VCaP (cell line): ENCODE measurements at regions not wholly inside any gene's neighbourhood (a gene's known extent, or its start where the extent isn't known, plus 50 kb on each side); places are given as distances from the start of the nearest gene placed in this dataset.

Experiments
- H3K27ac ChIP-seq: fragments of 450-650 bp; 2 replicates; pipeline ENCODE4 v1.5.1; 2017
- TF ChIP-seq, protein P1 (sequence below): fragments of 450-650 bp; conservative IDR thresholded peaks from 2 replicates; pipeline ENCODE4 v1.5.1; 2017; ENCODE audit warnings: mild to moderate bottlenecking, moderate library complexity

DNA sequence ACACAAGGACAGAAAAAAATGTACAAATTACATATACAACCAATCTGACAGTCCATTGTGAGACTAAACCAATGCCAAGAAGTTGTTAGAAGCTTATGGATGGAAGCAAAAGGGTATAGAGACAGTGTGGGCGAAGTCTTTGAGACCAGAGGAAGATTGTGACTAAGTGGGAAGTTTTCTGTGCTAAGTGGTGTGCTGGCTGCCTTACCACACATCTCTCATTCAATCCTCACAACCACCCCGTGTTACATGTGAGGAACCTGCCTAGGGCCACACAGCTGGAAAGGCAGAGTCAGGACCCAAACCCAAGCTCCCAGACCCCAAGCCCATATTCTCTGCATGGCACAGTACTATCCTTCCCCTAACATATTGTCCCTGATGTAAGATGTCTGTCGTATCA lies 53.5 kb upstream of the DUSP10 start:
- no peak overlapping the region for H3K27ac ChIP-seq
- TF ChIP-seq, protein P1, sequence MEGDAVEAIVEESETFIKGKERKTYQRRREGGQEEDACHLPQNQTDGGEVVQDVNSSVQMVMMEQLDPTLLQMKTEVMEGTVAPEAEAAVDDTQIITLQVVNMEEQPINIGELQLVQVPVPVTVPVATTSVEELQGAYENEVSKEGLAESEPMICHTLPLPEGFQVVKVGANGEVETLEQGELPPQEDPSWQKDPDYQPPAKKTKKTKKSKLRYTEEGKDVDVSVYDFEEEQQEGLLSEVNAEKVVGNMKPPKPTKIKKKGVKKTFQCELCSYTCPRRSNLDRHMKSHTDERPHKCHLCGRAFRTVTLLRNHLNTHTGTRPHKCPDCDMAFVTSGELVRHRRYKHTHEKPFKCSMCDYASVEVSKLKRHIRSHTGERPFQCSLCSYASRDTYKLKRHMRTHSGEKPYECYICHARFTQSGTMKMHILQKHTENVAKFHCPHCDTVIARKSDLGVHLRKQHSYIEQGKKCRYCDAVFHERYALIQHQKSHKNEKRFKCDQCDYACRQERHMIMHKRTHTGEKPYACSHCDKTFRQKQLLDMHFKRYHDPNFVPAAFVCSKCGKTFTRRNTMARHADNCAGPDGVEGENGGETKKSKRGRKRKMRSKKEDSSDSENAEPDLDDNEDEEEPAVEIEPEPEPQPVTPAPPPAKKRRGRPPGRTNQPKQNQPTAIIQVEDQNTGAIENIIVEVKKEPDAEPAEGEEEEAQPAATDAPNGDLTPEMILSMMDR = no peak

DNA sequence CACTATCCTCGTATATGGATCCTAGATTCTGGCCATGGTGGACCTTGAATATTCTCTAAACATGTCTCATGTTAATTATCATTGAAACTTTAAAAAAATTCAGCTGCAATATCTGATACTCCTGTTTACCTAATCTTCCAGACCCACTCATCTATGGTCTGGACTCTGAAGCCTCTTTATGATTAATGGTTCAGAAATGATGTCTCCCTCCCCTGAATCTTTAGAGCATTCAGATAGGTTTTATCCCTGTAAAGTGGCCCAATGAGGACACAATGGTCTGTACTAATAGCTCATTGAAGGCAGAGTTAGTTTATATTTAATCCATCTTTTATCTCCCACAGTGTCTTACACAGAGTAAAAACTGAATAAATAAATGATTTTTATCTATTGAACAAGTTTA lies 53.0 kb upstream of the DUSP10 start:
- no peak overlapping the region for H3K27ac ChIP-seq
- TF ChIP-seq, protein P1 = no peak

DNA sequence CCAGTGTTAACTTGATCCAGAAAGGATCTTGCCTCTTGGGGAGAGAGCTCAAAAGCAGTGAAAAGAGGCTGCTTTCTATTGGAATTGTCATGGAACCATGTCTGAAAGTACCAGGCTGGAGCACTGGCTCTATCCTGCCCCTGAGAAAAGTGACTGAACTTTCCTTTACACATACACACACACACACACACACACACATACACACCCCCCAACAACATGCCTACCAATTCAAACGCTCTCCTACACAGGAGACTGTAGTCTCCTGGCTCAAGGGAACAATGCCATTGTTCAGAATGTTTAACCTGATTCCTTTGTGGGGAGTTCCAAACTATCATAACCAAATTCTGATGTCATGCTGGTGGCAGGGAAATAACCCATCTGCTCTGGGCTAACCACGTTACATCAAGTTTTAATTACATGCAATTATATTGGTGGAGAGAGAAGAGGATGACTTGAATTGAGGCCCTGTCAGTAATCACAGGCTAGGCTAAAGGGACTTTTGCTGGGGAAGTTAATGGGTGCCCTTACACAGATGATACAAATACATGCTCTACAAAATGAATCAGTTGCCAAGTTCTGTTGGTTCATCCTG lies 52.3 kb upstream of the DUSP10 start:
- TF ChIP-seq, protein P1 = no peak
- H3K27ac ChIP-seq = no peak overlapping the region

DNA sequence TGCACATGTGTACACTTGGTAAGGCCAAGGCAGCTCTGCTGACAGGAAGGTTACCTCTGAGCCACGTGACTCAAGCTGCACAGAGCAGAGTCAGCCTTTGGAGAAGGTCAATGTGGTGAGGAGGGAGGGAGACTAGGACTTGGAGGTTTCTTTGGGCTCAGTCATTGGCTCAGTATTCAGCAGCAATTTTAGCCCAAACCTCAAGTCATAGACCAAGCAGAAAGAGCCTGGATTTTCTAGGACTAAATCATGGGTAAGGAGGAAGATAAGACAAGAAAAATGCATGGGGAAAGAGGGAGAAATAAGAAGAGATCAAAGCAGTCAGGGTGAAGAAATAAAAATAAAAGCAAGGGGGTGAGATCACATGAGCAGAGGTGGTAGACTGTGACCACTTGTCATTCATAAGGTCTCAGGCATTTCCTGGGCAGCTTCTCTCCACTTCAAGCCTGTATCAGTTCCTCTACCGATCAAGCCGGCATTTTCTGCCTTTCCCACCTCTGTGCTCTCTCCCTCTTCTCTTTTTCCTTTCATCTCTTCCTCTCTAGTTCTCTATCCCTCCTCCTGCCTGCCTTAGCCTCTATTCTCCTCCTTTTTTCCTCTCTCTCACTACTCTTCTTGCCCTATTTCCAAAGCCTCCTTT lies 51.7 kb upstream of the DUSP10 start:
- TF ChIP-seq, protein P1 = no peak
- no peak overlapping the region for H3K27ac ChIP-seq

DNA sequence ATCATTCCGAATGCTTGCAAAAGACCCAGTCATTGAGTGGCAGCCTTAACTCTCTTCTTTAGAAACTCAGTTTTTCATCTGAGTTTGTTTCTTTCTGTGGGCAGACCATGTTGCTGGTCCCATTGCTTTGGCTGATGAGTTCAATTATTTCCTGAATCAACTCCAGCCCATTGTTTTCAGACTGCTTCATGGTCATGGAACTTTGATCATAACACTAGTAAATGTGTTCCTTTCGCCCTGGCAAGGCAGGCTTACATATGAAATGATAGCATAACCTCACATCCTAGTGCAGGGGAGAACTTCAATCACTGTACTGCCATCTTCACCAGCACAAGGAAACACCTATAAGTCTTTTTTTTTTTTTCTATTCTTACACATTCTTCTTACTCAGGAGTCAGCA lies 50.0 kb upstream of the DUSP10 start:
- TF ChIP-seq, protein P1 = no peak
- H3K27ac ChIP-seq = no peak overlapping the region
